HG03108 (cell line): ENCODE measurements at regions not wholly inside any gene's neighbourhood (a gene's known extent, or its start where the extent isn't known, plus 50 kb on each side); places are given as distances from the start of the nearest gene placed in this dataset.

Experiments
- ATAC-seq: cut with Tn5 transposase; IDR thresholded peaks from one replicate; pipeline ENCODE4 v1.9.1; 2021; ENCODE audit warnings: moderate library complexity; ENCODE audit not compliant: unreplicated experiment

DNA sequence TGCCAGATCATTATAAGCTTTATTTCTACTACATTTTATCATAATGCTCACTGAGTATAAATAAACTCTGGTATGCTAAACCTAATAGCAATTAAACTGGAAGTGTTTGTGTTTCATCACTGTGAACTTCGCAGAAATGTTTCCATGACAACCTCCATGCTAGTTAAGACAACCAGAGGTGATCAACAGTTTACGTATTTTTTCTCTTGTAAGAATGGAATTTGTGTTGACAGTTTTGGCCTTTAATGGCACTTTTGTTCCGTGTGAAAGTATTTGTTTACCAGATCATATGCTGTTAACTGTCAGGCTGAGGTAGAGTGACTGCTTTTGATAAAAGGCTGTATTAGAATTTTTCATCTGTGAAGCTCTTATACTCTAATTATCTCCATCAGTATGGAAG lies 212.1 kb upstream of the PPP1R3A start:
- ATAC-seq = no peak

GRCh38 chr7:114128880-114129279 lies 210.1 kb upstream of the PPP1R3A start:
- ATAC-seq = no peak

DNA sequence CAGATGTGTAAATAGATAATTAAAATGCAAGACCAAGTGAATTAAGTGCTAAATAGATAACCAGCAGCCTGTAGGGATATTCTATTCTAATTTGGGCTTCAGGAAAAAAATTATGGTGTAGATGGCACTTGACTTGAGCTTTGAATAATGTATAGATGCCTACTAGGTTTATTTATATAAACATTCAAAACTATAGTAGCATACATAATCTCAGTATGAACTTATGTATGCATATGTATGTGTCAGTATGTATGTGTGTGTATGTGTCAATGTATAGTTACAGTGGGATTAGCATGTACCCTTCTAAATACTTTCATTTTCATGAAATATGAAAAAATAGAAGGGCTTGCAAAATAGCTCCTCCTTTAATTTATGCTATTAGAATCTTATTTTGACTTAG lies 207.3 kb upstream of the PPP1R3A start:
- ATAC-seq = no peak

GRCh38 chr7:114112806-114113205 lies 194.0 kb upstream of the PPP1R3A start:
- ATAC-seq = no peak

DNA sequence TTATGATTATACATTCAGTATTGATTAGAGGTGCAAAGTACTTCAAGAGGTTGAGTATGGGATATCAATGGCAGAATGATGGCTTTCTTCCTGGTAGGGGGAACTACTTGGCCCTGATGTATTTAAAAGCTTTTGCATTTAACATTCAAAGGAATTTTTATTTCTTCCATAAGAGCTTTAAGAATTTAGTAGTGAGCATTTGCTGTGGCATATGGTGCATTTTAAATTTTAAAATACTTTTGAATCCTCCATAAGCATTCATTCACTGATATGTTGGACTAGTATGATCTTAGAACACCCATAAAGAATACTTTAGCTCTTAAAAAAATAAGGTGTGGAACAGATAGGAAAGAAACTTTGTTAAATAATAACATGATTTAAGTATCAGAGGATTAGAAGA lies 191.9 kb upstream of the PPP1R3A start:
- no peak for ATAC-seq

- ATAC-seq = no peak
Measured at GRCh38 chr7:114109721-114110120, 190.9 kb upstream of the PPP1R3A start.

- ATAC-seq = no peak
Measured at GRCh38 chr7:114109304-114109703, 190.5 kb upstream of the PPP1R3A start.

DNA sequence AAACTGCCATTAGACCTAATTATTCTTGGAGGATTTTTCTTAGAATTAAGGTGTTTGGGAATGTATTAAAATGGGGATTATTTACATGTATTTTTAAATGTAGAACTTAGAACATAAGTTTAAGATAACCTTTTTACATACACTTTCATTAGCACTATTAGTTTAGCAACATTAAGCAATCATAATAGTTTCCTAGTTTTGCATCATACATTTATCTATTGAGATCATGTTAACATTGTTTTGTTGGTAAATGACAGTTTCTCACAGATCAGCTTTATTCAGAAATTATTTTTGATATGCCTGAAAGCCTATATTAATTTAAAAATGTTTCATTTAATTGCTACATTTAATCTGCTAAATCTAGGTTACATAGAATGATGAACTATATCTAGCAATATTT lies 189.7 kb upstream of the PPP1R3A start:
- no peak for ATAC-seq

DNA sequence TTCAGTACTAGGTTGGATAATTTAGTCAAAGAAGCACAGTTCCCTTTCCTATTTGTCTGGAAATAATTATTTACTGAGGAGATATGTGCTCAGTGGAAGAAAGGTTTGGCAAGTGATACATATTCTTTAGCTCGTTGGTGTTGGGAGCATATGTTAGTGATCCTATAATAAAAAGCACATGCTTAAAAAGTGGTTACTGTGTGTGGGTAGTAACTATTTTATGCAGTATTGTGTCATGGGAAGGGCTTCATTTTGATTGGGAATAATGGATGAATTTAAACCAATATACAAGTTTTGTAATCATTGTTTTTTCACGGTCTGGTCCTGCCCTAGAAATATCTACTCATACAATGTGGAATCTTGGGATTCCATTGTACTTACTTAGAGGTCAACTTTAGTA lies 188.7 kb upstream of the PPP1R3A start:
- ATAC-seq = no peak

DNA sequence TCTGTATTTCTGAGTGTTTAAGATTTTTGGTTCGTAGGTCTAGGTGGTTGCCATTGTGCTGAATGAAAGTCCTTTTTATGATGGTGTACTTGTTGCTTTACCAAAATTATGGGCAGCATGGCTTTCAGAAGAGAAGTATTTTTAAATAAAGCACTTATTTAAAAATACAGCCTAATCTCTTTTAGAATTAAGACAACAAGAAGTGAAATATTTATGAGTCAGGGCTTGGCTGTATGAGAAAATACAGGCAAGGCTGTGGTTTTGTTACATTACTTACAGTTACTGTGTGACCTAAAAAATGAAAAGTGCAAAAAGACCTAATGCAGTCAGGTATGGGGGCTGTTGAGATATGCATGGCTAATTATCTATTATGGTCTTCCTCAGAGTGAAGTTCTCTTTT lies 185.2 kb upstream of the PPP1R3A start:
- no peak for ATAC-seq

- ATAC-seq = no peak
Measured at GRCh38 chr7:114102996-114103395, 184.2 kb upstream of the PPP1R3A start.

DNA sequence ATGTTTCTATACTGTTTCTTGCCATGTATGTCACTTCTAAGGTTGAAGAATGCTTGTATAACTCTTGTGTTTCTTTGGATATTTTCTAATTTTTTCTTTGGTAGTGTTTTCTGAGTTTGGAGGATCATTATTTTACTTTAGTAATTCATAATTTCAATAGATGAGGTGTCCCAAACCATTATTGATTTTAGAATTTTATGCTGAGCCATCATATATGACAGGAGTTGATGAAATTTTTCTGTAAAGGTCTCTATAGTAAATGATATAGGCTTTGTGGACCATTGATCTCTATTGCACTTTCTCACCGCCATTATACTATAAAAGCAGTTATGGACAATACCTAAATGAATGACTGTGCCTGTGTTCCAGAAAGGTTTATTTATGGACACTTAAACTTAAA lies 183.3 kb upstream of the PPP1R3A start:
- no peak for ATAC-seq

GRCh38 chr7:114100810-114101209 lies 182.0 kb upstream of the PPP1R3A start:
- no peak for ATAC-seq

DNA sequence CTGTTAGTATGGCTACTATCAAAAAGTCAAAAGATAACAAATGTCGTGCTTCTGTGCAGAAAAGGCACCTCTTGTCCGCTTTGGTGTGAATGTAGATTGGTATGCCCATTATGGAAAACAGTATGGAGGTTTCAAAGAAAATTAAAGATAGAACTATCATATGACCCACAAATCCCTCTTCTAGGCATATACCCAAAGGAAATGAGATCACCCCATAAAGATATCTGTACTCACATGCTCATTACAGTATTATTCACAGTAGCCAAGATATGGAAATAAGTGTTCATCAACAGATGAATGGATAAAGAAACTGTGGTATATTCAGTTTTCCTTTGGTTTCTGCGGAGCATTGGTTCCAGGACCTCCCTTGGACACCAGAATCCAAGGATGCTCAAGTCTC lies 180.5 kb upstream of the PPP1R3A start:
- no peak for ATAC-seq

DNA sequence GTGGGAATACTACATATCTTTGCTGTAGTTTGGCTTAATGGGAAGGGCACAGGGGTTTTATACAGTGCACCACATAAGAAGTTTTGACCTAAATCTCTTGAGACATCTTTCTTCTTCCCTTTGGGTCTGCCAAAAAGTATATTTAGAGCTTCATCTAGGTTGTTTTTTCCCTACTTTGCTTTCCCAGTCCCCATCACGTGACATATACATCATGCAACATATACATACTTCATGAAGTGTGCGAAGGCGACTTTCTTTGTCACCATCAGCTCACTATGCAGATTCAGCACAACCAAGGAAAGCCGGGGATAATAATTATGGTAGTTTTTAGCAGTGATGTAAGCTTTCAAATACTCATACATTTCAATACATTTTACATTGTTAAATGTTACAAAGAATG lies 177.1 kb upstream of the PPP1R3A start:
- ATAC-seq = no peak

GRCh38 chr7:114088470-114088940 lies 169.7 kb upstream of the PPP1R3A start:
- ATAC-seq = no peak

DNA sequence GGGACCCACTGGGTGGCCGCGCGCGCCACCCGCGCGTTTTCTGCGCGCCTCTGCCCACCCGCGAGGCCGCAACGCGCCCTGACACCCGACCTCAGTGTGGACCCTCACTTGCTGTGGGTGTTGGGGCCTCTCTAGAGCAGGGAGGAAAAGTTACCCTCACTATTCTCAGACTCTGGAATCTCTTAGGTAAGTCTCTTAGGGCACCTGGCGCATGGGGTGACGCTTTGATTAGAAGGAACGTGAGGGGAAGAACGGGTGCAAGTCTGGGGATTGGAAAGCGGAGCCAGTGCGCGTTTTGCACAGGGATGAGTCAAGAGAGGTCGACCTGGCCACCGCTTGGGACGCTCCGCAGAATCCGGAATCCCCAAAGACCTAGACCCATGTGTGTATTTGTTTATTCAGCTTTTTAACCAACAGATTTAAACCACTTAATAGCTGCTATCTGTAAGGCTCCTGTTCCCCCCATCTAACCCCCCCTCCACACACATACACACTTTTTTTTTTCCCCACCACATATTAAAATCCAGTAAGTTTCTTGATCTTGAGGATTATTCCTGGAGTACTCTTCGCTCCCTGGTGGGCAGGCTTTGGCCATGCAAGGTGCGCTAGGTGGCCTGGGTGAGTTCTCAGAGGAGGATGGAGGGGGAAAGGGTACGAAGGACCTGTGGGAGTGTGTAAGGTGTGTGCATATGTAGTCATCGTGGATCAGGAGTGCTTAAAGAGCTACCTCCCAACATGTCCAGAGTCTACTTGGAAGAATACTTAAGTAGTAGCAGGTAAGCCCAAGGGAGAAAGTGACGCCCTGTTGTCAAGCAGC lies 169.1 kb upstream of the PPP1R3A start:
- no peak for ATAC-seq

DNA sequence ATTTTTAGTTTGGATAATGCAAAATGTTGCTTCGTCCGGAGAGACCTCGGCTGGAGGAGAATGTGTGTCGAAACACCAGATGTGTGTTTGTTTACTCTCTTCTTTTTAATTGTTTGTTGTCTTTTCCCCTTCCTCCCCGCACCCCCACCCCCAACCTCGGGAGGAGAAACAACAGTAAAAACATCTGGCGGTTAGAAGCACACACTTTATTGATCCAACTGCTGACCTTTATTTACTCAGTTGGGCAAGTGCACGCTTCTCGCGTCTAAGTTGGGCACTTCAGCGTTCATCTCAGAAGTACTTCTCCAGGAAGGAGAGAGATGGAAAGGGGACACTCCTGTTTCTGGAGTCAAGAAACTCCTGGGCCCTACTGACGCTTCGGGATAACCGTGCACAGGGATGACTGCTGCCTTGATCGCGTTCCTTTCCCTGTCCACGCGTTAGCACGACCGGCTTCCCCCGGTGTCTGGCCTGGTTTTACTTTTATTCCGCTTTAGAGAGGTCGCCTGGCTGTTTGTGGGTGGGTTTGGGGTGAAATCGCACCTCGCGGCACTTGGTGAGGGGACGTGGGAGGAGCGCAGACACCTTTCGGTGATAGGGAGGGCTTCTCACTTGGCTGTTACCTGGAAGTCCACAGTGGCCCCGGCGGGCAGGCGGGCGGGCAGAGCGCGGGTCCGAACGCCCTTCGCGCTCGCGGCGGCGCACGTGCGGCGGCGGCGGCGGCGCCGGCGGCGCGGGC lies 168.3 kb upstream of the PPP1R3A start:
- no peak for ATAC-seq

DNA sequence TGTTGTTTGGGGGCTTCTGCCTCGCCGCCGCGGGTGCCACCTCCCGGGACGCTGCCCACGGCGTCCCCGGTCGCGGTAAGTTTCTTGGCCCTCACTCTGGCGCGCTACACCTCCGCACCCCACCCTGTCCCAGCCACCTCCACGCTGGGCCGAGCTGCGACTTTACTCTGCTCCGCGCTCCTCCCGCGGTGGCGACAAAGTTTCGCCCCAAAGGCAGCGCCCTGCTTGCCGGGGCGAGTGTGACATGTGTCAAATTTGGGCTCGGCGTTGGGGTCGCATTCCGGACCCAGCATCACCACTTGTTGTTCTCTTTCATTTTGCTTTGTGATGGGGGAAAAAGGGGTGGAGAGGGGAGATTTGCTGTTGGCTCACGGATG lies 167.7 kb upstream of the PPP1R3A start:
- ATAC-seq = no peak

DNA sequence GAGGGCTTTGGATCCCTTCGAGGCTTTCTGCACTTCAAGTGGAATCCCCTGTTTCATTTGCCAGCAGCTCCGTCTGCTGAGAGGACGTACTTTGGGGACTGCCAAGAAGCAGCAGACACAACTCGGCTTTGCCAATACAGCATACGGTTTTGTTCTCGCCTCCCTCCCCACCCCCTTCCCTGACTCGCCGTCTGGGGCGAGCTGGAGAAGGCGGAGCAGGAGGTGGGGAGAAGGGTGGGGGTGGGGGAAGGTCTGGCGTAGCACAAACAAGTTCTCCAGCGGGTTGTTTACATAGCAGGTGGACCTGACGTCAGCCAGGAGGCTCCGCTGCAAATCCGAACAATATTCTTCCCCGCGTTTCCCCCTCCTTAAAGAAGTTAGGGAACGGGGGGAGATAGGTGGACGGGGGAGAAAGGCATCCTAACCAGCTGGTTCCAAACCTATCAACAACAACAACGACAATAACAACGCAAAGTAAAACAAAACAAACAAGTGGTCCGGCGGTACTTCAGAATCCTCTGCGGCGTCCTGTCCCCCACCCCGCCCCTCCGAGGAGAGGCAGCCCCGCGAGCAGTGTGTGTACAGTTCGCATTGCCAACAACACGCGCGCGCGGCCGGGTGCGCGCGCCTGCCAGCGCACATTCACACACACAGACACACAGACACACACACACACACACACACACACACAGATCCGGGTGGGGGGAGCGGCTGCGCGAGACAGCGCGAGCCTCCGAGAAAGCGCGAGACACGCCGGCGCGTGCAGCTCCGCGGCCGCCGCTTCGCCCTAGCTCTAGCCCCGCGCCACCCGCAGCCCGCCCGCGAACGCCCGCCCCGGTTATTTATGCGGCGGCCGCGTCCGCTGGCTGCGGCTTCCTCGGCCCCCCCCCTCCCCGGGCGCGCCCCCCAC lies 167.0 kb upstream of the PPP1R3A start:
- no peak for ATAC-seq

DNA sequence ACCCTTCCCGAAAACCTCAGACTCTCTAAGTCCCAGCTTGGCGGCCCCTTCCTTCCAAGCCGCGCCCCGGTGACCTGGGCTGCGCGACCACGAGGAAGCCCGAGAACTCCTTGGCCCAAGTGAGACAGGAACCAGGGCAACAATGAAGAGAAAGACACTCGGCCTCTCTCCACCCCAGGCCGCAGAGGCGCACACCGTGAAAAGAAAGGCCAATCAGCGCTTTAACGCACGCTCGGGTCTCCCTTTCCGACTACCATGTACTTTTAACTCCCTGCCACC lies 166.4 kb upstream of the PPP1R3A start:
- no peak for ATAC-seq
